NCI-H2171 treated with DMSO at 0.1 percent for 48 hours (cell line): ENCODE measurements at regions not wholly inside any gene's neighbourhood (a gene's known extent, or its start where the extent isn't known, plus 50 kb on each side); places are given as distances from the start of the nearest gene placed in this dataset.

Experiments used
- DNase-seq: peaks from one replicate; lab custom pipeline; 2025; lab: John Stamatoyannopoulos, UW

GRCh38 chr4:125140966-125141495 lies 173.7 kb upstream of the FAT4 start:
- DNase-seq = no peak

GRCh38 chr4:125135652-125136051 lies 179.1 kb upstream of the FAT4 start:
- DNase-seq = no peak

- no peak for DNase-seq
These were observed 182.0 kb upstream of the FAT4 start for GRCh38 chr4:125132729-125133128.

GRCh38 chr4:125131891-125132680 lies 182.7 kb upstream of the FAT4 start:
- DNase-seq = no peak

- no peak for DNase-seq
These were observed 189.5 kb upstream of the FAT4 start for GRCh38 chr4:125125276-125125675.

GRCh38 chr4:125123570-125124109 lies 191.1 kb upstream of the FAT4 start:
- DNase-seq = no peak

- no peak for DNase-seq
These were observed 193.2 kb upstream of the FAT4 start for GRCh38 chr4:125121581-125121980.

GRCh38 chr4:125116431-125116830 lies 198.3 kb upstream of the FAT4 start:
- no peak for DNase-seq

- no peak for DNase-seq
These were observed 198.8 kb upstream of the FAT4 start for GRCh38 chr4:125115941-125116340.

GRCh38 chr4:125115476-125115875 lies 199.3 kb upstream of the FAT4 start:
- no peak for DNase-seq

- DNase-seq = no peak
These were observed 202.2 kb upstream of the FAT4 start for GRCh38 chr4:125112536-125112935.

GRCh38 chr4:125111323-125111722 lies 203.4 kb upstream of the FAT4 start:
- no peak for DNase-seq

- DNase-seq = no peak
These were observed 209.2 kb upstream of the FAT4 start for GRCh38 chr4:125105561-125105960.

GRCh38 chr4:125104616-125105015 lies 210.1 kb upstream of the FAT4 start:
- no peak for DNase-seq

- DNase-seq = no peak
These were observed 213.0 kb upstream of the FAT4 start for GRCh38 chr4:125101719-125102118.

GRCh38 chr4:125097729-125098128 lies 217.0 kb upstream of the FAT4 start:
- DNase-seq = no peak

- DNase-seq = no peak
These were observed 218.1 kb upstream of the FAT4 start for GRCh38 chr4:125096662-125097061.

- DNase-seq = no peak
These were observed 223.2 kb upstream of the FAT4 start for GRCh38 chr4:125091541-125091940.

- no peak for DNase-seq
These were observed 223.7 kb upstream of the FAT4 start for GRCh38 chr4:125091101-125091500.

- DNase-seq = no peak
These were observed 230.1 kb upstream of the FAT4 start for GRCh38 chr4:125084608-125085007.

- DNase-seq = no peak
These were observed 231.9 kb upstream of the FAT4 start for GRCh38 chr4:125082729-125083417.

GRCh38 chr4:125072269-125072668 lies 242.5 kb upstream of the FAT4 start:
- no peak for DNase-seq

- DNase-seq = no peak
These were observed 243.9 kb upstream of the FAT4 start for GRCh38 chr4:125070861-125071260.
